ENCODE measurements at regions not wholly inside any gene's neighbourhood (a gene's known extent, or its start where the extent isn't known, plus 50 kb on each side); places are given as distances from the start of the nearest gene placed in this dataset.

DNA sequence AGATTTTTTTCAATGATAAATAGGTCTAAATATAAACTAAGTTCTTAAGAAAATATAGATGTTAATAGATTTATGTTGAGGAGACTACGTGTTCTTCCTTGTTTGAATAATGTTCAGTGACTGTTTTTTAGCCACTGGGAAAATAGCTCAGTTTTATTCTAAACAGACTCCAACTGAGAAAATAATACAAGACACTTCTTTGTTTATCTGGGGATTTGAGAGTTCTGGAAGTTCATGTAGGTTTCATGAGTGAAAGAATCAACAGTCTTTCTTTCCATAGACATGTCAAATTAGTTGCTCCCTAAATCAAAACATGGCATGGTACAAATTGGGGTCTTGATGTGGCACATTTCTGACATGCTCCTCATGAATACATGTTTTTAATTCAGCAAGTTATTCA lies 177.7 kb downstream of the MREG start:
- H3K27me3 ChIP-seq (replicated peaks; ENCODE audit: insufficient read depth): no peaks in the 10 kb centered on the region
- no peaks in the 10 kb centered on the region for H3K4me1 ChIP-seq (replicated peaks)
- no peak for DNase-seq (ENCODE audit: low spot score)
- peak overlapping the region in 1 of 2 donors; percentile 8 for H3K27ac ChIP-seq
- intact Hi-C loops (cut with DNase I): no loop called here
- no peaks in the 10 kb centered on the region for H3K9me3 ChIP-seq
- H3K4me3 ChIP-seq: no peak overlapping the region
- no peaks in the 10 kb centered on the region for H3K36me3 ChIP-seq
- TF ChIP-seq POLR2A (IDR thresholded peaks at IDR 0.05) (no peak), POLR2AphosphoS5 (IDR thresholded peaks at IDR 0.05) (peak; percentile 22)
- WGBS: 8% methylated on average over 1 of the region's 1 CpG

DNA sequence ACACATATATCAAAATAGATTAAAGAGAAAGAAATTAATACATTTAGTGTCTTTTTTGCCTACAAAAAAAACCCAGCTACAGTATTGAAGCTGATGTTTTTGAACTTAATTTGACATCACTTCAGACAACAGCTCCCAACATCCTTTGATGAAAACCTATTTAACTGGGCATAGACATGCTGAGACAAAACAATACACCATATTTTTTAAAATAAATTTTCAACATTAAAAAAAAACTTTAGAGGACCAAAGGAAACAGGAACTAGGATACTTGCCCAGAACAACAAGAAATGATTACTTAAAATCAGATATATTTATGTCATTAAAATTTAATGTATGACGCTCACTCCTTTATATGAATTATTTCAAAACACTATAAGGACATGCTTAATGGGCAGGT lies 178.1 kb downstream of the MREG start:
- Histone ChIP-seq H3K4me3 (no peak overlapping the region), H3K4me1 (replicated peaks) (no peaks in the 10 kb centered on the region), H3K27ac (peak overlapping the region in 1 of 2 donors; percentile 8), H3K27me3 (replicated peaks; ENCODE audit: insufficient read depth) (no peaks in the 10 kb centered on the region), H3K9me3 (no peaks in the 10 kb centered on the region), H3K36me3 (no peaks in the 10 kb centered on the region)
- intact Hi-C loops (cut with DNase I): no loop called here
- 37% methylated on average over 1 of the region's 1 CpG for WGBS
- TF ChIP-seq, protein P1, sequence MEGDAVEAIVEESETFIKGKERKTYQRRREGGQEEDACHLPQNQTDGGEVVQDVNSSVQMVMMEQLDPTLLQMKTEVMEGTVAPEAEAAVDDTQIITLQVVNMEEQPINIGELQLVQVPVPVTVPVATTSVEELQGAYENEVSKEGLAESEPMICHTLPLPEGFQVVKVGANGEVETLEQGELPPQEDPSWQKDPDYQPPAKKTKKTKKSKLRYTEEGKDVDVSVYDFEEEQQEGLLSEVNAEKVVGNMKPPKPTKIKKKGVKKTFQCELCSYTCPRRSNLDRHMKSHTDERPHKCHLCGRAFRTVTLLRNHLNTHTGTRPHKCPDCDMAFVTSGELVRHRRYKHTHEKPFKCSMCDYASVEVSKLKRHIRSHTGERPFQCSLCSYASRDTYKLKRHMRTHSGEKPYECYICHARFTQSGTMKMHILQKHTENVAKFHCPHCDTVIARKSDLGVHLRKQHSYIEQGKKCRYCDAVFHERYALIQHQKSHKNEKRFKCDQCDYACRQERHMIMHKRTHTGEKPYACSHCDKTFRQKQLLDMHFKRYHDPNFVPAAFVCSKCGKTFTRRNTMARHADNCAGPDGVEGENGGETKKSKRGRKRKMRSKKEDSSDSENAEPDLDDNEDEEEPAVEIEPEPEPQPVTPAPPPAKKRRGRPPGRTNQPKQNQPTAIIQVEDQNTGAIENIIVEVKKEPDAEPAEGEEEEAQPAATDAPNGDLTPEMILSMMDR (IDR thresholded peaks at IDR 0.05): no peak
- TF ChIP-seq POLR2A (IDR thresholded peaks at IDR 0.05): no peak
- no peak for TF ChIP-seq POLR2AphosphoS5 (IDR thresholded peaks at IDR 0.05)
- DNase-seq (ENCODE audit: low spot score): no peak

GRCh38 chr2:215833531-215834162 lies 179.7 kb downstream of the MREG start:
- DNase-seq (ENCODE audit: low spot score): peak; percentile 34
- TF ChIP-seq POLR2AphosphoS5 (IDR thresholded peaks at IDR 0.05) (peak; percentile 64), POLR2A (IDR thresholded peaks at IDR 0.05) (no peak)
- TF ChIP-seq, protein P1 (IDR thresholded peaks at IDR 0.05): no peak
- Histone ChIP-seq H3K9me3 (no peaks in the 10 kb centered on the region), H3K27ac (no peak overlapping the region), H3K4me1 (replicated peaks) (no peaks in the 10 kb centered on the region), H3K27me3 (replicated peaks; ENCODE audit: insufficient read depth) (no peaks in the 10 kb centered on the region), H3K36me3 (no peaks in the 10 kb centered on the region), H3K4me3 (no peak overlapping the region)
- intact Hi-C loops (cut with DNase I): no loop called here
- WGBS: 51% methylated on average over 5 of the region's 5 CpGs

GRCh38 chr2:215832791-215833190 lies 180.6 kb downstream of the MREG start:
- Histone ChIP-seq H3K4me3 (no peak overlapping the region), H3K4me1 (replicated peaks) (no peaks in the 10 kb centered on the region)

DNA sequence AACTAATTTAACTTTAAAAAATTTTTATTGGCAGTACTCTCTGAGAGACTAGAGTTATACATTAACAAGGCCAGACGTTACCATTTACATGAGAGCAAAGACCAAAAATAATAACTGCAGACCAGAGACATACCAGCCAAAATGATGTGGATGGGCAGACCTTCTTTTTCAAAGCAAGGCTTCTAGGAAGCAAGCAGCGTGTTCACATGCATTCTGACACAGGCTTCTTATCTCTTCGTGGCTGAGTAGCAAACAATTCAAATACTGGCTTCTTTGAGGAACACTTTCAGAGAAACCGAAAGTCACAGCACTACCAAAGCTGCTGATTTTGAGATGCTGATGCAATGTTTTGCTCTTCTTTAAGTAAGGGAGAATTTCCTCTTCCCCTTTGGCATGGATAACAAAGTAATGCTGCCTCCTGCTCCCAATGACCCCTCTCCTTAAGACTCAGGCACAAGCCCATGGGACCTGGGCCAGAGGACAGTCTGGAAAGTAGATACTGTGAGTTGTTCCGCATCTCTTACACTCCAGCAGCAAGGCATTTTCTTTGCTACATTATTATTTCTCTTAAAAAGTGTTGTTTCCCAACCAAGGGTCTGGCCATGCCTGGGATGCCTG lies 181.9 kb downstream of the MREG start:
- Histone ChIP-seq H3K9me3 (no peaks in the 10 kb centered on the region), H3K4me1 (replicated peaks) (no peaks in the 10 kb centered on the region), H3K4me3 (no peak overlapping the region), H3K27me3 (replicated peaks; ENCODE audit: insufficient read depth) (no peaks in the 10 kb centered on the region), H3K36me3 (no peaks in the 10 kb centered on the region), H3K27ac (peak overlapping the region; percentile 15 to 21)
- no peak for DNase-seq (ENCODE audit: low spot score)
- intact Hi-C loops (cut with DNase I): no loop called here
- 16% methylated on average over 5 of the region's 5 CpGs for WGBS
- TF ChIP-seq POLR2AphosphoS5 (IDR thresholded peaks at IDR 0.05) (no peak), POLR2A (IDR thresholded peaks at IDR 0.05) (no peak)
- TF ChIP-seq, protein P1 (IDR thresholded peaks at IDR 0.05): no peak

More at GRCh38 chr2:215832791-215833190, 180.6 kb downstream of the MREG start:
- peak; percentile 28 for TF ChIP-seq POLR2AphosphoS5 (IDR thresholded peaks at IDR 0.05)
- TF ChIP-seq, protein P1 (IDR thresholded peaks at IDR 0.05): no peak
- 61% methylated on average over 6 of the region's 6 CpGs for WGBS
- H3K27ac ChIP-seq: no peak overlapping the region
- intact Hi-C loops (cut with DNase I): no loop called here
- no peaks in the 10 kb centered on the region for H3K36me3 ChIP-seq
- no peaks in the 10 kb centered on the region for H3K9me3 ChIP-seq
- H3K27me3 ChIP-seq (replicated peaks; ENCODE audit: insufficient read depth): no peaks in the 10 kb centered on the region
- DNase-seq (ENCODE audit: low spot score): peak; percentile 62
